ENCODE measurements at regions not wholly inside any gene's neighbourhood (a gene's known extent, or its start where the extent isn't known, plus 50 kb on each side); places are given as distances from the start of the nearest gene placed in this dataset.

DNA sequence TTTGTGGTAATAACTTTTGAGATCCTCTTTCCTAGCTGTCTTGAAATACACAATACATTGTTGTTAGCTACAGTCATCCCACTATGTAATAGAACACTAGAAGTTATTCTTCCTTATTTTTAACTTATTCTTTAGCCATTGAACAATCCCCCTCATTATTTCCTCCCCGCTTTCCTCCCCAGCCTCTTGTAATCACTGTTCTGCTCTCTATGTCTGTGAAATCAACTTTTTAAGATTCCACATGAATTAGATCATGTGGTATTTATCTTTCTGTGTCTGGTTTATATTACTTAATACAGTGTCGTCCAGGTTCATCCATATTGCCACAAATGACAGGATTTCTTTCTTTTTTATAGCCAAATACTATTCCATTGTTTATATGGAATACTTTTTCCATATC lies 72.9 kb downstream of the SLC10A2 start:
- ATAC-seq, result no peak
- Mint-ChIP-seq H3K36me3 (no peaks in the 10 kb centered on the region), H3K4me1 (no peaks in the 10 kb centered on the region), H3K27me3 (no peaks in the 10 kb centered on the region), H3K4me3 (no peak overlapping the region), H3K27ac (no peak overlapping the region), H3K9me3 (ENCODE audit: low read depth) (no peaks in the 10 kb centered on the region)
- CTCF ChIA-PET, result no interaction called here
- DNase-seq, result no peak

DNA sequence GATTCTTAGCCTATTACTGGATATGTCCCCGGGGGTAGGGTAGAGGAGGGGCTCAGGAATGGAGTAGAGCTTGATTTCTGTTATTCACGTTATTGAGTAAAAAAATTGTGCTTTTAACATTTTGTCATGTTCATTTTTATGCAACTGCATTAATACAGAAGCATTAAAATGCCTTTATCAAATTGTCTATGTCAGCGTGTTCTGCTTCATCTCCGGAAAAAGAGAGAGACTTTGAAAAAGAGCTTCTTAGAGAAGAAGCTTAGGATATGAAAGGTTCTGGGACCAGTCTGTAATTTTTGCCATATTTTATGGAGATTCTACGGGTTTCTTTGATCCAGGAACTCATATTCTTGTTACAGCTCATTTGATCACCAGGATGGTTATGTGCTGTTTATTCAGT lies 82.0 kb downstream of the SLC10A2 start:
- no peak for DNase-seq
- Mint-ChIP-seq H3K4me1 (no peaks in the 10 kb centered on the region), H3K4me3 (no peak overlapping the region), H3K36me3 (no peaks in the 10 kb centered on the region), H3K27me3 (no peaks in the 10 kb centered on the region), H3K27ac (no peak overlapping the region), H3K9me3 (ENCODE audit: low read depth) (no peaks in the 10 kb centered on the region)
- CTCF ChIA-PET, result no interaction called here
- no peak for ATAC-seq

GRCh38 chr13:102983496-102983895 lies 82.7 kb downstream of the SLC10A2 start:
- H3K27ac Mint-ChIP-seq, result no peak overlapping the region
- ATAC-seq (no peak), DNase-seq (no peak)
- H3K4me1 Mint-ChIP-seq, result no peaks in the 10 kb centered on the region
- no peak overlapping the region for H3K4me3 Mint-ChIP-seq
- H3K9me3 Mint-ChIP-seq (ENCODE audit: low read depth), result no peaks in the 10 kb centered on the region
- H3K27me3 Mint-ChIP-seq, result no peaks in the 10 kb centered on the region
- CTCF ChIA-PET, result no interaction called here
- H3K36me3 Mint-ChIP-seq, result no peaks in the 10 kb centered on the region

DNA sequence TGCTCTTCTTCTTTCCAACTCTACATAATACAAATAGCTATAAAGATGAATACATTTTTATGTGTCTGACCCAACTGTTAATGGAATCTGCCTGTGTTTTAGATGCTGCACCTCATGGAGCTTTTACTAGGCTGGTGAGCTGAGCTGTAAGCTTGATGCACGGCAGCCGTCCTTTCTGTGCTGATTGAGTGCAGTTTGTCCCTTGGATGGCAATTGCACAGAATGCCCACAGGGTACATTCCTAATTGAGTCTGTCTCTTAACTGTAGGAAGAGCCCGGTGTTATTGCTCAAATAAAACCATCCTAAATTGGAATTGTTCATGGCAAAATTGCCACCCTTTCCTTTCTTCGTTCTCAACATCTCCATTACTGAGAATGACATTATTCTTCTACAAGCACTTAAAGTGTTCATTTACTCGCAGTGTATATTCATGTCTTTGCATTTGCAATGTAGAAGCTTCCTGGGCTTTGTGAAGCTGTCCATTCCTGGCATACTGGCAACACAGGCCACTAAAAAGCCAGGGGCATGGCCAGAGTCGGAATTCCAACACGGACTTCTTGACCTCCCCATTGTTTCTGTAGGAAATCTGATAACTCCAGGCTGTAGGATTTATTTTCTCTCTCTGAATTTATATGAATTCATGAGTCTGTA lies 85.8 kb downstream of the SLC10A2 start:
- no peaks in the 10 kb centered on the region for H3K36me3 Mint-ChIP-seq
- H3K9me3 Mint-ChIP-seq (ENCODE audit: low read depth), result no peaks in the 10 kb centered on the region
- ATAC-seq (no peak), DNase-seq (no peak)
- CTCF ChIA-PET, result no interaction called here
- no peak overlapping the region for H3K27ac Mint-ChIP-seq
- no peaks in the 10 kb centered on the region for H3K4me1 Mint-ChIP-seq
- H3K4me3 Mint-ChIP-seq, result no peak overlapping the region
- peaks cover 3% of the 10 kb centered on the region for H3K27me3 Mint-ChIP-seq

GRCh38 chr13:102978168-102978567 lies 88.0 kb downstream of the SLC10A2 start:
- ATAC-seq (no peak), DNase-seq (no peak)
- Mint-ChIP-seq H3K36me3 (no peaks in the 10 kb centered on the region), H3K27me3 (peaks cover 5% of the 10 kb centered on the region), H3K27ac (no peak overlapping the region), H3K9me3 (ENCODE audit: low read depth) (no peaks in the 10 kb centered on the region), H3K4me3 (no peak overlapping the region), H3K4me1 (no peaks in the 10 kb centered on the region)
- CTCF ChIA-PET, result no interaction called here

DNA sequence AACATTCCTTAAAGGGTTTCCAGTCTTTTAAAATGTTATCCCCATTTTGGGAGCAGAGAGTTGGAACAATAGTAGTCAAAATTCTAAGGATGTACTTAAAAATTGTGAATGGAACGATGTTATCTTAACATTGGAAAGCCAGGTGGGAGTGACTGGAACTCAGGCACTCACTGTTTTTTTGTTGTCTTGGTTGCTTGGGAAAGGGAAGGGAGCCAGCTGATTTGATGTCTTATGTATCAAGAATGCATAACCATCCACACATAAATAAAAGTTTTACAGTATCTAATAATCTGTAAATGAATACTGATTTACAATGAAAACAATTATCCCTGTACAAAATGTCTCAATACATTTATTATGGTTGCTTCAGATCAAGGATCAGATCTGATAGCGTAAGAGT lies 88.7 kb downstream of the SLC10A2 start:
- Mint-ChIP-seq H3K27ac (no peak overlapping the region), H3K4me1 (no peaks in the 10 kb centered on the region), H3K4me3 (no peak overlapping the region), H3K36me3 (no peaks in the 10 kb centered on the region), H3K9me3 (ENCODE audit: low read depth) (no peaks in the 10 kb centered on the region), H3K27me3 (peaks cover 5% of the 10 kb centered on the region)
- ATAC-seq (no peak), DNase-seq (no peak)
- CTCF ChIA-PET, result interaction anchor here (0.6 kb wide), 1 partner anchor 430 kb away, joined by 4 read pairs; no protein-coding TSS in a partner anchor

DNA sequence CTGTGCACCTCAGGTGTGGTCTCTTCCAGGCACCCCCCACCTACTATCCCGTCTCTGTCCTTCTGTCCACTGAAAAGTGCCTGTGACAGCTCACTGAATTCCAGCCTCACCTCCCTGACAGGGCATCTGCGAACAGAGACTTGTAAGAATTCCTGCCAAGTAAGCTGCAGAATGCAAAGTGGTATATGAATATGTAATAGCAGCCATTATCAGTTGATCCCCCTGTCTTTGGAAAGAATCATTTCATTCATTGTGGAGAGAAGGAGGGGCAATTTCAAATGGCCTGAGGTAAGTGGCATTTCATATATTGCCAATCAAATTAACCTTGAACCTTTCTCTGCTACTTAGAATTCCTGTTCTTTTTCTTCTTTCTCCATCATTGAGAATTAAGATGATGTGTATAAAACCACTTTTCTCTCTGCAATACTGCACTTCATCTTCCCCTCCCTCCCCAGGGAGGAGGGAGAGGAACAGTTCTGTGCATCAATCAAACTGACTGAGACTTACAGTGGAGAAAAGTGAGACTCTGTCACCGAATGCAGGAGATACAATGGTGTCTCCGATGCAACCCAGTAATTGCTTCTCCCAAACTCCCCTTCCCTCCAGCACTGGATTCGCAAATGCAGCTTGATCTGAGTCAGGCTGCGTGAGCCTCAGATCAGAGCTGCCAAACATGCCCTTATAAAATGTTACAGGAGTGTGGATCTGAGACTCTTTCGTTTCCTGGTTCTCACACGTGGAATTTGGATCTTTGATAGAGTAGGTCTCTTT lies 91.7 kb downstream of the SLC10A2 start:
- Mint-ChIP-seq H3K4me1 (no peaks in the 10 kb centered on the region), H3K27me3 (peaks cover 5% of the 10 kb centered on the region), H3K27ac (no peak overlapping the region), H3K36me3 (no peaks in the 10 kb centered on the region), H3K9me3 (ENCODE audit: low read depth) (no peaks in the 10 kb centered on the region), H3K4me3 (no peak overlapping the region)
- ATAC-seq (no peak), DNase-seq (no peak)
- CTCF ChIA-PET, result no interaction called here

GRCh38 chr13:102972191-102972590 lies 94.0 kb downstream of the SLC10A2 start:
- no peaks in the 10 kb centered on the region for H3K36me3 Mint-ChIP-seq
- H3K27me3 Mint-ChIP-seq, result peaks cover 5% of the 10 kb centered on the region
- H3K4me1 Mint-ChIP-seq, result no peaks in the 10 kb centered on the region
- DNase-seq (no peak), ATAC-seq (no peak)
- H3K9me3 Mint-ChIP-seq (ENCODE audit: low read depth), result no peaks in the 10 kb centered on the region
- CTCF ChIA-PET, result interaction anchor here (0.8 kb wide), 1 partner anchor 14 kb away, joined by 3 read pairs; no protein-coding TSS in a partner anchor
- H3K27ac Mint-ChIP-seq, result no peak overlapping the region
- H3K4me3 Mint-ChIP-seq, result no peak overlapping the region

- no peak overlapping the region for H3K27ac Mint-ChIP-seq
- H3K27me3 Mint-ChIP-seq, result peaks cover 2% of the 10 kb centered on the region
- H3K4me1 Mint-ChIP-seq, result no peaks in the 10 kb centered on the region
- no peaks in the 10 kb centered on the region for H3K9me3 Mint-ChIP-seq (ENCODE audit: low read depth)
- no peaks in the 10 kb centered on the region for H3K36me3 Mint-ChIP-seq
- H3K4me3 Mint-ChIP-seq, result no peak overlapping the region
- DNase-seq (no peak), ATAC-seq (no peak)
- CTCF ChIA-PET, result no interaction called here
Measured at GRCh38 chr13:102970542-102970941, 95.7 kb downstream of the SLC10A2 start.

GRCh38 chr13:102968572-102969228 lies 97.5 kb downstream of the SLC10A2 start:
- Mint-ChIP-seq H3K4me3 (no peak overlapping the region), H3K36me3 (no peaks in the 10 kb centered on the region)
- CTCF ChIA-PET, result no interaction called here

GRCh38 chr13:102965802-102966201 lies 100.4 kb downstream of the SLC10A2 start:
- H3K4me3 Mint-ChIP-seq, result no peak overlapping the region
- H3K9me3 Mint-ChIP-seq (ENCODE audit: low read depth), result no peaks in the 10 kb centered on the region
- no peaks in the 10 kb centered on the region for H3K27me3 Mint-ChIP-seq
- no peak overlapping the region for H3K27ac Mint-ChIP-seq
- DNase-seq, result no peak
- no peak for ATAC-seq
- H3K4me1 Mint-ChIP-seq, result no peaks in the 10 kb centered on the region
- CTCF ChIA-PET, result no interaction called here
- H3K36me3 Mint-ChIP-seq, result no peaks in the 10 kb centered on the region

More at GRCh38 chr13:102968572-102969228, 97.5 kb downstream of the SLC10A2 start:
- Mint-ChIP-seq H3K27me3 (peaks cover 2% of the 10 kb centered on the region), H3K4me1 (no peaks in the 10 kb centered on the region), H3K9me3 (ENCODE audit: low read depth) (no peaks in the 10 kb centered on the region), H3K27ac (no peak overlapping the region)
- ATAC-seq (no peak), DNase-seq (no peak)

GRCh38 chr13:102962430-102962829 lies 103.8 kb downstream of the SLC10A2 start:
- Mint-ChIP-seq H3K4me1 (no peaks in the 10 kb centered on the region), H3K4me3 (no peak overlapping the region), H3K27me3 (no peaks in the 10 kb centered on the region), H3K27ac (no peak overlapping the region), H3K36me3 (no peaks in the 10 kb centered on the region), H3K9me3 (ENCODE audit: low read depth) (no peaks in the 10 kb centered on the region)
- ATAC-seq, result no peak
- CTCF ChIA-PET, result no interaction called here
- no peak for DNase-seq

- ATAC-seq (no peak), DNase-seq (no peak)
- CTCF ChIA-PET, result no interaction called here
- Mint-ChIP-seq H3K27me3 (no peaks in the 10 kb centered on the region), H3K9me3 (ENCODE audit: low read depth) (no peaks in the 10 kb centered on the region), H3K36me3 (no peaks in the 10 kb centered on the region), H3K27ac (no peak overlapping the region), H3K4me1 (no peaks in the 10 kb centered on the region), H3K4me3 (no peak overlapping the region)
Measured at GRCh38 chr13:102960959-102961358, 105.3 kb downstream of the SLC10A2 start.

GRCh38 chr13:102956449-102956848 lies 109.8 kb downstream of the SLC10A2 start:
- Mint-ChIP-seq H3K4me3 (no peak overlapping the region), H3K27me3 (no peaks in the 10 kb centered on the region), H3K36me3 (no peaks in the 10 kb centered on the region), H3K27ac (no peak overlapping the region), H3K4me1 (no peaks in the 10 kb centered on the region), H3K9me3 (ENCODE audit: low read depth) (no peaks in the 10 kb centered on the region)
- CTCF ChIA-PET, result no interaction called here
- ATAC-seq (no peak), DNase-seq (no peak)
